B cell (primary cell): ENCODE measurements at regions not wholly inside any gene's neighbourhood (a gene's known extent, or its start where the extent isn't known, plus 50 kb on each side); places are given as distances from the start of the nearest gene placed in this dataset.

Source experiments
- ATAC-seq: fragments of 200-7000 bp; cut with Tn5 transposase; one replicate; pipeline ENCODE4 v1.10.0; 2021; ENCODE audit warnings: low read depth, mild to moderate bottlenecking, moderate number of reproducible peaks, moderate library complexity
- CTCF ChIA-PET: fragments of 350-600 bp; sonication (Branson Sonifier 250); formaldehyde crosslinking; loops from one replicate; lab custom pipeline; 2021; ENCODE audit warnings: antibody characterized with exemption, inconsistent platforms; lab: Charles Lee
- POLR2A ChIA-PET: fragments of 350-600 bp; sonication (Branson Sonifier 250); formaldehyde crosslinking; loops from one replicate; lab custom pipeline; 2021; ENCODE audit warnings: antibody characterized with exemption; lab: Charles Lee
- DNase-seq: peaks from one replicate; pipeline ENCODE4 v3.0.0; 2013
- H2AFZ ChIP-seq: 2 replicates; pipeline ENCODE4 v1.6.1; 2012; ENCODE audit warnings: mild to moderate bottlenecking, low read depth, low read length; ENCODE audit not compliant: insufficient read depth, poor library complexity, severe bottlenecking
- H3K27ac ChIP-seq, 2 donors: 1 replicate in 1 of 2; 2 replicates in 1 of 2; pipeline ENCODE4 v1.5.1; 2012 to 2013; ENCODE audit warnings: low read length in 2 of 2, mild to moderate bottlenecking in 2 of 2, moderate library complexity in 1 of 2
- H3K27me3 ChIP-seq, 4 experiments: fragments of 200-600 bp in 1 of 4; sonication (generic) in 1 of 4; replicated peaks in 1 of 4; 1 replicate in 2 of 4; 2 replicates in 2 of 4; pipeline versions ENCODE4 v1.6.1 to v1.7.0; 2013 to 2016; ENCODE audit warnings: low read length in 3 of 4, mild to moderate bottlenecking in 2 of 4, mixed read lengths in 1 of 4, moderate library complexity in 1 of 4; ENCODE audit not compliant: insufficient read depth in 4 of 4, control insufficient read depth in 3 of 4; ENCODE audit errors: control extremely low read depth in 1 of 4
- H3K36me3 ChIP-seq, 2 experiments: replicated peaks in 1 of 2; 1 replicate in 1 of 2; 2 replicates in 1 of 2; pipeline versions ENCODE4 v1.6.1 to v1.7.1; 2013; ENCODE audit warnings: low read length in 1 of 2; ENCODE audit not compliant: insufficient read depth in 2 of 2, control insufficient read depth in 1 of 2; ENCODE audit errors: control extremely low read depth in 1 of 2, extremely low read depth in 1 of 2
- H3K4me1 ChIP-seq, 2 donors: fragments of 200-600 bp in 1 of 2; sonication (generic) in 1 of 2; 1 replicate in 1 of 2; 2 replicates in 1 of 2; pipeline versions ENCODE4 v1.5.1 to v1.6.1; 2013 to 2017; ENCODE audit warnings: low read length in 2 of 2; ENCODE audit not compliant: control insufficient read depth in 2 of 2, insufficient read depth in 2 of 2
- H3K4me2 ChIP-seq: replicated peaks from 2 replicates; pipeline ENCODE3; 2012; ENCODE audit warnings: mild to moderate bottlenecking, low read depth, low read length; ENCODE audit not compliant: poor library complexity, severe bottlenecking
- H3K4me3 ChIP-seq, 5 experiments: fragments of 200-600 bp in 1 of 5; sonication (generic) in 1 of 5; 1 replicate in 3 of 5; 2 replicates in 2 of 5; pipeline versions ENCODE4 v1.5.1 to v1.7.0; 2011 to 2016; ENCODE audit warnings: low read length in 4 of 5, mild to moderate bottlenecking in 4 of 5, low read depth in 2 of 5, control low read depth in 1 of 5, moderate library complexity in 1 of 5; ENCODE audit not compliant: insufficient read depth in 1 of 5; ENCODE audit errors: control extremely low read depth in 1 of 5, extremely low read depth in 1 of 5
- H3K79me2 ChIP-seq: fragments of 200-600 bp; sonication (generic); one replicate; pipeline ENCODE4 v1.6.0; 2016; ENCODE audit warnings: low read length; ENCODE audit not compliant: control insufficient read depth, insufficient read depth
- H3K9ac ChIP-seq: fragments of 200-600 bp; sonication (generic); 2 replicates; pipeline ENCODE4 v1.6.1; 2017; ENCODE audit warnings: mild to moderate bottlenecking, low read length, moderate library complexity
- H3K9me3 ChIP-seq, 3 donors: one replicate each; pipeline versions ENCODE4 v1.6.1 to v1.7.1; 2013; ENCODE audit warnings: low read length in 2 of 3; ENCODE audit not compliant: control insufficient read depth in 2 of 3, insufficient read depth in 1 of 3; ENCODE audit errors: control extremely low read depth in 1 of 3
- H4K20me1 ChIP-seq: 2 replicates; pipeline ENCODE4 v1.6.0; 2012; ENCODE audit warnings: mild to moderate bottlenecking, low read length; ENCODE audit not compliant: insufficient read depth, control insufficient read depth, poor library complexity, severe bottlenecking
- H3K27ac Mint-ChIP-seq: one replicate; pipeline ENCODE4 v1.8.0; 2021; ENCODE audit warnings: mixed read lengths
- H3K27me3 Mint-ChIP-seq: one replicate; pipeline ENCODE4 v1.8.0; 2021; ENCODE audit warnings: mixed read lengths
- H3K4me1 Mint-ChIP-seq: one replicate; pipeline ENCODE4 v1.8.0; 2021; ENCODE audit warnings: mixed read lengths
- H3K4me3 Mint-ChIP-seq: one replicate; pipeline ENCODE4 v1.8.0; 2021; ENCODE audit warnings: mixed read lengths
- H3K9me3 Mint-ChIP-seq: one replicate; pipeline ENCODE4 v1.8.0; 2022; ENCODE audit warnings: mixed read lengths; ENCODE audit not compliant: insufficient read depth
- CTCF ChIP-seq: fragments of 200-600 bp; IDR thresholded peaks from one replicate; pipeline ENCODE4 v1.8.0; 2022; ENCODE audit warnings: antibody characterized with exemption, mild to moderate bottlenecking
- EZH2 ChIP-seq: IDR thresholded peaks from 2 replicates; pipeline ENCODE4 v1.6.1; 2012; ENCODE audit warnings: borderline replicate concordance, low read depth, mild to moderate bottlenecking, moderate library complexity, low read length; ENCODE audit not compliant: insufficient read depth, poor library complexity, severe bottlenecking
- WGBS: methylation state at CpG from one replicate; pipeline ENCODE4 v1.1.5; 2013; ENCODE audit warnings: missing lambda C conversion rate; ENCODE audit not compliant: insufficient coverage; 5-methylcytosine and 5-hydroxymethylcytosine counted together
- intact Hi-C: fragments of 100-400 bp; cut with micrococcal nuclease; formaldehyde crosslinking; loops from one replicate; pipeline ENCODE4 v1.10.0; 2022

DNA sequence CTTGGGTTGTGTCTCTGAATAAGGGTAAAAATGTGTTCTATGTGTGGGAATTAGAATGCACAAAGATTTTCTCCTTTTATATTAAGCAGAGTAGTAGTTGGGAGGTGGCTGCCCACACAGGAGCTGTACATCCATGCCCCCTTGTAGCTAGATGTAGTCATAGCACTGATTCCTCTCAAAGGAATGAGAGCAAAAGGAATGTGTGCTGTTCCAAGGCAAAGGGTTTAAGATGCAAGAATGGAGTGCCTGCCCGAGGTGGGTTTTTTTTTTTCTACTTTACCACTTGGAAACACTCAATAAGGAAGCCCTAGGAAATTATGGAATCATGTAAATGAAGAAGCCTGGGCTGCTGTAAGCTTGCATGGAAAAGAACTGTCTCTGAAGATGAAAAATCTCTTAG is 2183.2 kb upstream of the AGA start:
- Histone ChIP-seq H2AFZ (no peak overlapping the region), H3K4me2 (no peak overlapping the region), H3K79me2 (no peaks in the 10 kb centered on the region), H3K36me3 (no peaks in the 10 kb centered on the region), H4K20me1 (no peaks in the 10 kb centered on the region), H3K27ac (no peak overlapping the region), H3K27me3 (no peaks in the 10 kb centered on the region), H3K9me3 (no peaks in the 10 kb centered on the region), H3K4me3 (no peak overlapping the region), H3K9ac (no peak overlapping the region), H3K4me1 (no peaks in the 10 kb centered on the region)
- DNase-seq (no peak), ATAC-seq (no peak)
- no CpG with 5 or more reads among the region's 1 CpG for WGBS
- TF ChIP-seq EZH2 (no peak), CTCF (no peak)
- H3K9me3 Mint-ChIP-seq: no peaks in the 10 kb centered on the region
- ChIA-PET CTCF (no interaction called here), POLR2A (no interaction called here)
- no peaks in the 10 kb centered on the region for H3K4me1 Mint-ChIP-seq
- intact Hi-C loops: no loop called here
- H3K27me3 Mint-ChIP-seq: no peaks in the 10 kb centered on the region
- no peak overlapping the region for H3K4me3 Mint-ChIP-seq
- no peak overlapping the region for H3K27ac Mint-ChIP-seq

DNA sequence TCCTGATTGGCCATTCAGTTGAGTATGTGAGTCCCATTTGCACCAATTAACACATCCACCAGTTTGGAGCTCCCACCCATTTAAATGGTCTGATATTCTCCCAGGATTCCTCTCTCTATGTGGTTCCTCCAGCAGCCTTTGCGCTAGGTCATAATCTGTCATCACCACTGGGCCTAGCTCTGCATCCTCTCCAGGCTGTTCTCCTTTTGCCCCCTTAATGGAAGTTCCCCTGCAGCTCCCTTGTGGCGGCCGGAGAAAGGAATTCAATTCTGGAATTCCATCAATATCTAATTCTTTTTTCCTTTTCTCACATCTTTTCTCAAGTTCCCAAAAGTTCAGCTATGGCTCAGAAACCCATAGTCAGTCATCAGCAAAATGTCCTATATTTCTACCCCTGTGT is 2184.4 kb upstream of the AGA start:
- H3K4me1 Mint-ChIP-seq: no peaks in the 10 kb centered on the region
- ATAC-seq: no peak

More for the DNA sequence above, 2184.4 kb upstream of the AGA start:
- no peak overlapping the region for H3K4me3 Mint-ChIP-seq
- POLR2A ChIA-PET: no interaction called here
- no peaks in the 10 kb centered on the region for H3K27me3 ChIP-seq
- H3K27ac Mint-ChIP-seq: no peak overlapping the region
- no peak overlapping the region for H3K4me3 ChIP-seq
- no peaks in the 10 kb centered on the region for H3K27me3 Mint-ChIP-seq
- H3K27ac ChIP-seq: no peak overlapping the region
- no peak overlapping the region for H3K9ac ChIP-seq
- no peaks in the 10 kb centered on the region for H3K79me2 ChIP-seq
- TF ChIP-seq CTCF (no peak), EZH2 (no peak)
- no peak for DNase-seq
- H3K4me2 ChIP-seq: no peak overlapping the region
- 90% methylated on average over 3 of the region's 3 CpGs for WGBS
- H2AFZ ChIP-seq: no peak overlapping the region
- no peaks in the 10 kb centered on the region for H3K4me1 ChIP-seq
- CTCF ChIA-PET: no interaction called here
- no peaks in the 10 kb centered on the region for H3K9me3 Mint-ChIP-seq
- H3K9me3 ChIP-seq: no peaks in the 10 kb centered on the region
- intact Hi-C loops: no loop called here
- H3K36me3 ChIP-seq: no peaks in the 10 kb centered on the region
- no peaks in the 10 kb centered on the region for H4K20me1 ChIP-seq
